ENCODE measurements at regions not wholly inside any gene's neighbourhood (a gene's known extent, or its start where the extent isn't known, plus 50 kb on each side); places are given as distances from the start of the nearest gene placed in this dataset.

DNA sequence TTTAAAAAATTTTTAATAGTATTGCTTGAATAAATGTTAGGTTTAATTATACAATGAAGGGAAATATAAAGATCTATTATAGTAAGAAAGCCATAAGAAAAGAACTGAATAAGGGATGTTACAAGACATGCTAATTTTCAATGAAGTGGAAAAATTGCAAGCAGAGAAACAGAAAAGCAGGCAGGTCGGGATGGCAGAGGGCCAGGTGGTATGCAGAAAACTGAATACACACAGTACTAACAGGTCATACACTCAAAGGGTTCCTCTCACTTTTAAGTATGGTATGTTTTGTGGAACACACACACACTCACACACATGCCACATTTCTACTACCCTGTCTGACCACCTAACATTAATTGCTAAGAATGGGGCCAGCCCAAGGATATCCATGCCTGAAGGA, 76.7 kb upstream of the DTNA start:
- no peak for DNase-seq
- intact Hi-C loops (cut with DNase I): no loop called here
- TF ChIP-seq, protein P1, sequence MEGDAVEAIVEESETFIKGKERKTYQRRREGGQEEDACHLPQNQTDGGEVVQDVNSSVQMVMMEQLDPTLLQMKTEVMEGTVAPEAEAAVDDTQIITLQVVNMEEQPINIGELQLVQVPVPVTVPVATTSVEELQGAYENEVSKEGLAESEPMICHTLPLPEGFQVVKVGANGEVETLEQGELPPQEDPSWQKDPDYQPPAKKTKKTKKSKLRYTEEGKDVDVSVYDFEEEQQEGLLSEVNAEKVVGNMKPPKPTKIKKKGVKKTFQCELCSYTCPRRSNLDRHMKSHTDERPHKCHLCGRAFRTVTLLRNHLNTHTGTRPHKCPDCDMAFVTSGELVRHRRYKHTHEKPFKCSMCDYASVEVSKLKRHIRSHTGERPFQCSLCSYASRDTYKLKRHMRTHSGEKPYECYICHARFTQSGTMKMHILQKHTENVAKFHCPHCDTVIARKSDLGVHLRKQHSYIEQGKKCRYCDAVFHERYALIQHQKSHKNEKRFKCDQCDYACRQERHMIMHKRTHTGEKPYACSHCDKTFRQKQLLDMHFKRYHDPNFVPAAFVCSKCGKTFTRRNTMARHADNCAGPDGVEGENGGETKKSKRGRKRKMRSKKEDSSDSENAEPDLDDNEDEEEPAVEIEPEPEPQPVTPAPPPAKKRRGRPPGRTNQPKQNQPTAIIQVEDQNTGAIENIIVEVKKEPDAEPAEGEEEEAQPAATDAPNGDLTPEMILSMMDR (IDR thresholded peaks at IDR 0.05): no peak

DNA sequence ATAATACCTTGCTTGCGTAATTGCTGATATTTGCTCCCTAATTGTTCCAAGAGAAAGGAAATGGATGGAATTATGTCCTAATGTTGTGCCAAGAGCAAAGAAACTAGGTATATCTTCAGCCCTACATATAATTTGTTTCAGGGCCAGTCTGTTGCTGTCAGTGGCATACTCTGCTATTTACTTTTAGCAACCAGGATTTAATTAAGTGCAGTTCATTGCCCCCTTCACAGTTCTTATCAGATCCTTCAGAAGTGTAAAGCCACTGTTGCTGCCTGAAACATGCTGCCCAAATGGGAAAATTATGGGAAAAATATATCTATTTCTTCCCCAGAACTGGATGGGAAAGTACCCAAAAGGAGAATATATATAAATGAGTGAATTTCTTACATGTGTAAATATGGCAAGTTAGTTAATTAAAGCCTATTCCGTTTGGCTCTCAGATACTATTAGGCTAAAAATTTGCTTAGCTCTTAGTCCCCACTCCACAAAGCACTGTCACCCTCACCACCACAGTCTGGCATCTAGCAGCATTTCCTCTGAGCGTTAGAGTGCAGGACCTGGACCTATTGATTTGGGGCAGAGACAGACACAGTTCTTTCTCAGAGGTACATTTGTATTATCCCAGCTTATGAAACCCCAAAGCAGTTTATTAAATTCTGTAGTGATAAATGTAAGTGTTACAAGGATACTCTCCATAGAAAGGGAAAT, 72.8 kb upstream of the DTNA start:
- Histone ChIP-seq H3K27me3 (no peaks in the 10 kb centered on the region), H3K36me3 (no peaks in the 10 kb centered on the region), H3K27ac (no peak overlapping the region), H3K4me3 (no peak overlapping the region), H3K4me1 (no peaks in the 10 kb centered on the region), H3K9me3 (no peaks in the 10 kb centered on the region)
- ATAC-seq: no peak
- no peak for DNase-seq
- intact Hi-C loops (cut with DNase I): no loop called here
- TF ChIP-seq, protein P1 (IDR thresholded peaks at IDR 0.05): no peak

More for the DNA sequence above, 76.7 kb upstream of the DTNA start:
- H3K36me3 ChIP-seq: no peaks in the 10 kb centered on the region
- ATAC-seq: no peak
- H3K27me3 ChIP-seq: no peaks in the 10 kb centered on the region
- no peak overlapping the region for H3K27ac ChIP-seq
- H3K4me3 ChIP-seq: no peak overlapping the region
- H3K9me3 ChIP-seq: no peaks in the 10 kb centered on the region
- no peaks in the 10 kb centered on the region for H3K4me1 ChIP-seq

DNA sequence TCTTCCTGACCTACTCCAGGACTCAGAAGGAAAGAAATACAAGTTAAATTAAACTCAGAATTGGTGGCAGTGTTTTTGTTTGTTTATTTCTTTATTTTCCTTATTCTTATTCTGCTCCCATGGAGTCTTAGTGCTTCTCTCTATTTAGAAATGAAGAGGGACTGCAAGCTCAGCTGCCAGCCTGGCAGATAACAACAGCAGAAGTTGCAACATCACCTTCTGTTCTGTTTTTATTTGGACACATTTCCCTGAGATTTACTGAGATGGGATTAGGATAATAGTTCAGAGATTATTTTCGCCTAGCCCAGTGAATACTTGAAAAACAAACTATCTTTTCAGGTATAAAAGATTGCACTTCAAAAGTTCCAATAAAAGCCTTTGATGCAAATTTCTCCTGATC, 70.4 kb upstream of the DTNA start:
- Histone ChIP-seq H3K4me3 (no peak overlapping the region), H3K27me3 (no peaks in the 10 kb centered on the region), H3K4me1 (no peaks in the 10 kb centered on the region), H3K9me3 (no peaks in the 10 kb centered on the region), H3K36me3 (no peaks in the 10 kb centered on the region), H3K27ac (peak overlapping the region; percentile 13)
- ATAC-seq (no peak), DNase-seq (no peak)
- intact Hi-C loops (cut with DNase I): no loop called here
- TF ChIP-seq, protein P1 (IDR thresholded peaks at IDR 0.05): no peak

DNA sequence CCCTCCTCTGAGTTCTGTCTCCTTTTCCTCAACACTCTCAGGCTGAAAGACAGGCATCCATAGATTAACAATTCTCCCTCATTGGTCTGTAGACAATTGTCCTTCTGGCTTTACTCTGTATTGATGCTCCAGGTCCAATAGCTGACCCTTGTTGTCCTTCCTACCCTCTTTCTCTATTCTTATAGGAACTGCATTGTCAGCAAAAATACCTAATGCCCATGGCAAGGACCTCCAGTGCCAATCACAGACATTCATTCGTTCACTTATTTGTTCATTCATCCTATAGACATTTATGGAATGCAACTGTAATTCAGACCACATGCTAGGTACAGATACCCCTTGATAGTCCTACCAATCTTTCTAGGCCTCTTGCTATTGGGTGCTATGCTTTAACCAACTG, 69.8 kb upstream of the DTNA start:
- no peaks in the 10 kb centered on the region for H3K4me1 ChIP-seq
- no peak overlapping the region for H3K27ac ChIP-seq

DNA sequence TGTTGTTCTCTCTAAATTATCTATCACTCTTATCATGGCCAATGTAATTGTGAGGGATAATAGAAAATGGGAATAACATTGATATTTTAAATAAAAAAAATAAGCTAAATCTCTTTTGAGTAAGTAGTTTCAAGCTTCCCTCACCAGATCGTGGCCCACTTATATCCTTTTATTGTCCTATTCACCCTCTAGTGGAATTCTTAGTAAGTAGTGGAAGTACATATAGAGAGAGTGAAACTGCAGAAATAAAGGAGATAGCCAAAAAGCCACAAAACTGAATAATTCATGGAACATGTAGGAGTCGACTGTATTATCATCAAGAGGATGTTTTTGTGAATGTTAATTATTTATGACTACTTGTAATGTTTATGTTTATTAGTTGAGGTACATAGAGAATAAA, 66.1 kb upstream of the DTNA start:
- peaks cover 3% of the 10 kb centered on the region for H3K4me1 ChIP-seq
- no peaks in the 10 kb centered on the region for H3K36me3 ChIP-seq
- H3K4me3 ChIP-seq: no peak overlapping the region
- ATAC-seq (no peak), DNase-seq (no peak)
- intact Hi-C loops (cut with DNase I): no loop called here
- H3K27me3 ChIP-seq: no peaks in the 10 kb centered on the region
- H3K9me3 ChIP-seq: no peaks in the 10 kb centered on the region
- TF ChIP-seq, protein P1 (IDR thresholded peaks at IDR 0.05): no peak
- no peak overlapping the region for H3K27ac ChIP-seq

More for the DNA sequence above, 69.8 kb upstream of the DTNA start:
- Histone ChIP-seq H3K36me3 (no peaks in the 10 kb centered on the region), H3K4me3 (no peak overlapping the region), H3K27me3 (no peaks in the 10 kb centered on the region), H3K9me3 (no peaks in the 10 kb centered on the region)
- intact Hi-C loops (cut with DNase I): no loop called here
- TF ChIP-seq, protein P1 (IDR thresholded peaks at IDR 0.05): no peak
- ATAC-seq (no peak), DNase-seq (no peak)

DNA sequence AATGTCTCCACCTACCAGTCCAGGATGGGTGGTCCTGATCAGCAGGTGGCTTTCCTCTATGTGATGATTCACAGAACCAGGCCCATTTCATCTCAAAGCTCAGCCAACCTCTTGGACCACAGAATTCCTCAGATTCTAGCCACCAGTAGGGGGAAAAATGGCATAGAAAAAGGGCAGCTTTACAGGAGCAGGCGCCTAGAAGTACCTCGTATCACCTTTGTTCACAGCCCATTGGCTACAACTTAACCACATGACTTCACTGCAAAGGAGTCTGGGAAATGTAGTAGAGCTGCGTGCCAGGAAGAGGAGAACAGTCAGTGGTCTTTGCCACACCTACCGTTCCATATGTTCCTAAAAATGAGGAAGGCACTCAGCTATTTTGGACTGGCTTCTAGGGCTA, 62.8 kb upstream of the DTNA start:
- no peaks in the 10 kb centered on the region for H3K9me3 ChIP-seq
- H3K27me3 ChIP-seq: no peaks in the 10 kb centered on the region
- TF ChIP-seq, protein P1 (IDR thresholded peaks at IDR 0.05): no peak
- no peak overlapping the region for H3K4me3 ChIP-seq
- H3K36me3 ChIP-seq: no peaks in the 10 kb centered on the region
- DNase-seq (no peak), ATAC-seq (no peak)
- peaks cover 12% of the 10 kb centered on the region for H3K4me1 ChIP-seq
- no peak overlapping the region for H3K27ac ChIP-seq
- intact Hi-C loops (cut with DNase I): no loop called here

All from upper lobe of right lung (tissue), 1 donor.